LNCaP clone FGC (cell line): ENCODE measurements at regions not wholly inside any gene's neighbourhood (a gene's known extent, or its start where the extent isn't known, plus 50 kb on each side); places are given as distances from the start of the nearest gene placed in this dataset.

ENCODE experiments used
- DNase-seq: peaks from one replicate; pipeline ENCODE4 v3.0.0-alpha.2; 2011; ENCODE audit warnings: low read depth
- H3K4me3 ChIP-seq: 2 replicates; pipeline ENCODE4 v1.5.1; 2011; ENCODE audit warnings: mild to moderate bottlenecking, low read depth, low read length, control low read depth
- TF ChIP-seq, protein P1 (sequence below): IDR thresholded peaks from 2 replicates; pipeline ENCODE4 v1.5.1; 2012; ENCODE audit warnings: mild to moderate bottlenecking; ENCODE audit not compliant: control insufficient read depth, insufficient read depth; ENCODE audit errors: extremely low read depth

DNA sequence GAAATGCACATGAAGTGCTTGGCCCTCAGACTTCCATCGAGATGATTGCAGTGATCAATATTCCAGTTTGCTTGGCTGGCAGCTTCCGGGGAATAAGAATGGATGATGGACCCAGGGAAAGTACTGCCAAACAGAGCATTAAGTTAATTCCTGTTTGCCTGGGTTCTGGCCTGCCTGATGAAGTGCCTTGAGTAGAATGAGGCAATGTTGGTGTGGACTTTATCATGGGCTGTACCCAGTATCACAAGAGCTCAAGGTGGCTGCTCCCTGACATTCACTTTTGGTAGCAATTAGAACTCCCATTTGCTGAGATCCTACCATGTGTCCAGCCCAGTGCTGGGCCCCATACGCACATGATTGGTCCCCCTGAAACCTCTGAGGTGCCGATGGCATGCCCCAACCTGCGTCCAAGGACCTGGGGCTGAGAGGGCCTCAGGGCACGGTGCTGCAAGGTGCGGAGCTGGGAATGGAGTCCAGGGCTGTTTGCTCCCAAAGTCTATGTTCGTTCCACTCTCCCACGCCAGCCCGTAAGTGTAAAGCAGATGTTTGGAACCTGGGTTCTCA lies 80.7 kb downstream of the SLC25A47 start:
- H3K4me3 ChIP-seq = no peak overlapping the region
- TF ChIP-seq, protein P1, sequence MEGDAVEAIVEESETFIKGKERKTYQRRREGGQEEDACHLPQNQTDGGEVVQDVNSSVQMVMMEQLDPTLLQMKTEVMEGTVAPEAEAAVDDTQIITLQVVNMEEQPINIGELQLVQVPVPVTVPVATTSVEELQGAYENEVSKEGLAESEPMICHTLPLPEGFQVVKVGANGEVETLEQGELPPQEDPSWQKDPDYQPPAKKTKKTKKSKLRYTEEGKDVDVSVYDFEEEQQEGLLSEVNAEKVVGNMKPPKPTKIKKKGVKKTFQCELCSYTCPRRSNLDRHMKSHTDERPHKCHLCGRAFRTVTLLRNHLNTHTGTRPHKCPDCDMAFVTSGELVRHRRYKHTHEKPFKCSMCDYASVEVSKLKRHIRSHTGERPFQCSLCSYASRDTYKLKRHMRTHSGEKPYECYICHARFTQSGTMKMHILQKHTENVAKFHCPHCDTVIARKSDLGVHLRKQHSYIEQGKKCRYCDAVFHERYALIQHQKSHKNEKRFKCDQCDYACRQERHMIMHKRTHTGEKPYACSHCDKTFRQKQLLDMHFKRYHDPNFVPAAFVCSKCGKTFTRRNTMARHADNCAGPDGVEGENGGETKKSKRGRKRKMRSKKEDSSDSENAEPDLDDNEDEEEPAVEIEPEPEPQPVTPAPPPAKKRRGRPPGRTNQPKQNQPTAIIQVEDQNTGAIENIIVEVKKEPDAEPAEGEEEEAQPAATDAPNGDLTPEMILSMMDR = no peak
- no peak for DNase-seq

- DNase-seq = no peak
- TF ChIP-seq, protein P1 = no peak
- H3K4me3 ChIP-seq = no peak overlapping the region
These were observed 81.3 kb downstream of the SLC25A47 start for GRCh38 chr14:100404419-100404818.

GRCh38 chr14:100405760-100406455 lies 82.8 kb downstream of the SLC25A47 start:
- no peak overlapping the region for H3K4me3 ChIP-seq
- TF ChIP-seq, protein P1 = no peak
- DNase-seq = no peak

DNA sequence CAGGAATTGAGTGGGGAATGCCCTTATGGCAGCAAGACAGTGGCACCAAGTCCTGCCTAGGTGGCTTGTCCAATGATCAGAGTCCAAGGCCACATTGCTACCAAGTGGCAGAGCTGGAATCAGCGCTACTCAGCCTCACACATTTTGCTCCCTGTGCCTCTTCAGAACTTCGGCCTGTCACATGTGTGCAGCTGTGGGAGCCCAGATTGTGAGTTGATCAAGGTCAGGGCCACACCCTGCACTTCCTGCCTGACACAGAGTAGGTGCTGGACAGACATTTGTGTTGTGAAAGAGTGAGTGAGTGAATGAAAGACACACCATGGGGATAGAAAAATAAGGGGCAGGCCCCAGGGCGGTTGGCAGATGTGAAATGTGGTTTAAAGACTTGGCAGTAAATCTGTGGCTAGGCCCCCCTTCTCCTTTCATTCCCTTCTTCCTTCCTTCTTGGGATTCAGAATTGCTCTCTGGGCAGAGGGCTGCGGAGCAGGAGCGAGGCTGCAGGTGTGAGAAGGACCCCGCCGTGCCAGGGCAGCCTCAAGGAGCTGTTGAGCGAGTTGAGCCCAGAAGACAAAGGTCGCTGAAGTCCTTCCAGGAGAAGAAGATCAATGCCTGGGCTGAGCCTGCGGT lies 83.5 kb downstream of the SLC25A47 start:
- TF ChIP-seq, protein P1 = no peak
- no peak for DNase-seq
- H3K4me3 ChIP-seq = no peak overlapping the region

DNA sequence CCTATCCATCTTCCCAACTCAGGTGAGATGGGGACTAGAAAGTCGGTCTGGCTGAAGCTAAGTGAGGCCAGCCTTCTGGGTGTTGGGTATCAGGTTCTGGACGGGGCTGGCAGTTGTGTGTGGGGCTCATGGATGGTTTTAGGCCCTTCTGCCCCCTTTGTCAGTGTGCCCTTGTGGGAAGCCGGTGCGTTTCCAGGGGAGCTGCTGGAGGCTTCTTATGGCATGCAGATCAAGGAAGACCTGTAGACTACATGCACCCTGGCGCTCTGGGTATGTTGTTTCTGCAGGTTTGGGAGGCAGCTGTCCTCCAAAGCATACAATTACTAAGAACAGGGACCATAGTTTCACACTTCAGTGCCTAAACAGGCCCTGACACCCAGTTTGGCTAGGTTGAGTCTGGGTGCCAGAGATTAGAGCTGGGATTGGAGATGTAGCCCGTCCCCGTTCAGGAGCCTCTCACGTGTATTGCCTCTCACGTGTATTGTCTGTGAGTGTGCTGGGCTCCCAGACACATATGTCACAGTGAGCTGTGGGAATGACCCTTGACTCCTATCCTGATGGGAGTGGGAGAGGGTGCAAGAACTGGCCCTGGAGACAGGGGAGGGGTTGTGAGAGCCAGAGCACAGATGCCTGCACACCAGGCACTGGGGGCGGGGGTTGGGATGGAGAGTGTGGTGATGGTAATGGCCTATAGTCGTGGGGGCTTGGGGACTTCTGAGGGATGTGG lies 84.4 kb downstream of the SLC25A47 start:
- DNase-seq = no peak
- TF ChIP-seq, protein P1 = no peak
- no peak overlapping the region for H3K4me3 ChIP-seq

- H3K4me3 ChIP-seq = no peak overlapping the region
- DNase-seq = no peak
- TF ChIP-seq, protein P1 = no peak
These were observed 85.3 kb downstream of the SLC25A47 start for GRCh38 chr14:100408350-100409002.
